ENCODE measurements at regions not wholly inside any gene's neighbourhood (a gene's known extent, or its start where the extent isn't known, plus 50 kb on each side); places are given as distances from the start of the nearest gene placed in this dataset.

DNA sequence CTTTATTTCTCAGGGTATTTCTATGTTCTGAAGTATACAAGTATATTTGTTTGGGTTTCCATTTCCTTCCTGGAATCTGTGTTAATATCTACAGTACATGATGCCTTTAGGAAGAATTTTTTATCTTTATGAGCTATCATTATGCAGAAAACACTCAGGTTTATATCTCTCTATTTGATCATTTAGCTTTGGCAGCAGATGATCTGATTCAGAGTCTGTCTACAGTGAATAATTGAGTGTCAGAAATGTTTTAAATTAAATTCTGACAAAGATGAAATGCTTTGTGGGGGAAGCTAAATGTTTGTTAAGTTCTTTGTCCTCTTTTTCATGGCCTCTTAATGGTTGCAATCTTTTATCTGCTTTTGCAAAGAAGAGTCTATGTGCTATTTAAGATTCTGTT, 2141.0 kb upstream of the ACO1 start:
- TF ChIP-seq, protein P1, sequence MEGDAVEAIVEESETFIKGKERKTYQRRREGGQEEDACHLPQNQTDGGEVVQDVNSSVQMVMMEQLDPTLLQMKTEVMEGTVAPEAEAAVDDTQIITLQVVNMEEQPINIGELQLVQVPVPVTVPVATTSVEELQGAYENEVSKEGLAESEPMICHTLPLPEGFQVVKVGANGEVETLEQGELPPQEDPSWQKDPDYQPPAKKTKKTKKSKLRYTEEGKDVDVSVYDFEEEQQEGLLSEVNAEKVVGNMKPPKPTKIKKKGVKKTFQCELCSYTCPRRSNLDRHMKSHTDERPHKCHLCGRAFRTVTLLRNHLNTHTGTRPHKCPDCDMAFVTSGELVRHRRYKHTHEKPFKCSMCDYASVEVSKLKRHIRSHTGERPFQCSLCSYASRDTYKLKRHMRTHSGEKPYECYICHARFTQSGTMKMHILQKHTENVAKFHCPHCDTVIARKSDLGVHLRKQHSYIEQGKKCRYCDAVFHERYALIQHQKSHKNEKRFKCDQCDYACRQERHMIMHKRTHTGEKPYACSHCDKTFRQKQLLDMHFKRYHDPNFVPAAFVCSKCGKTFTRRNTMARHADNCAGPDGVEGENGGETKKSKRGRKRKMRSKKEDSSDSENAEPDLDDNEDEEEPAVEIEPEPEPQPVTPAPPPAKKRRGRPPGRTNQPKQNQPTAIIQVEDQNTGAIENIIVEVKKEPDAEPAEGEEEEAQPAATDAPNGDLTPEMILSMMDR (IDR thresholded peaks at IDR 0.05): no peak
- TF ChIP-seq EZH2phosphoT487 (IDR thresholded peaks at IDR 0.05): no peak
- Mint-ChIP-seq H3K9me3 (no peaks in the 10 kb centered on the region), H3K27me3 (ENCODE audit: insufficient read depth, low read depth) (no peaks in the 10 kb centered on the region), H3K4me1 (no peaks in the 10 kb centered on the region), H3K27ac (no peak overlapping the region), H3K36me3 (no peaks in the 10 kb centered on the region), H3K4me3 (no peak overlapping the region)
- Histone ChIP-seq H3K27ac (no peak overlapping the region), H3K9me3 (ENCODE audit: low read depth) (no peaks in the 10 kb centered on the region), H3K4me3 (no peak overlapping the region), H3K27me3 (no peaks in the 10 kb centered on the region), H3K36me3 (no peaks in the 10 kb centered on the region), H3K9ac (no peak overlapping the region), H3F3A (ENCODE audit: low read depth) (no peaks in the 10 kb centered on the region), H2AFZ (replicated peaks) (no peak overlapping the region), H4K20me1 (ENCODE audit: low read depth) (no peaks in the 10 kb centered on the region), H3K4me1 (no peaks in the 10 kb centered on the region), H3K4me2 (no peak overlapping the region), H3K79me2 (ENCODE audit: low read depth) (no peaks in the 10 kb centered on the region)
- DNase-seq (ENCODE audit: low spot score): no peak

DNA sequence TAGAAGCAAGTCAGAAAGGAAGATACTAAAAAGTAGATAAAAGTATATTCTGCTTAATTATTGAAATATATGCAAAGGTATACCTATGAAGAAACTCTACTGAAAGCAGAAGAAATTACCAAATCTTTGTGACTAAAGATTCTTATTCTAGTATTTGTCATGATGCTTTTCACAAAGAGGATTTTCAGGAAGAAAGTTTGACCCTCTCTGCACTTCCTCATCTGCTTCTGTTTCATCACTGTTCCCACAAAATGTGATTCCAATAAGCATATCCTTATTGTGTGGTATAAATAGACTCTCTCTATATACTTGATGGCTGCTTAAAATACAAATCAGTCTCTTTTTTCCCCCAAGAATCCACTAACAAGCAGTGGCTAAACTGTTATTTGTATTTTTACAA, 2139.6 kb upstream of the ACO1 start:
- Mint-ChIP-seq H3K9me3 (no peaks in the 10 kb centered on the region), H3K27me3 (ENCODE audit: insufficient read depth, low read depth) (no peaks in the 10 kb centered on the region), H3K4me1 (no peaks in the 10 kb centered on the region), H3K4me3 (no peak overlapping the region), H3K36me3 (no peaks in the 10 kb centered on the region), H3K27ac (no peak overlapping the region)
- no peaks in the 10 kb centered on the region for H3K4me1 ChIP-seq
- H3K36me3 ChIP-seq: no peaks in the 10 kb centered on the region
- no peak overlapping the region for H2AFZ ChIP-seq (replicated peaks)
- DNase-seq (ENCODE audit: low spot score): no peak
- no peak overlapping the region for H3K27ac ChIP-seq
- no peak overlapping the region for H3K9ac ChIP-seq
- no peak overlapping the region for H3K4me2 ChIP-seq
- no peak overlapping the region for H3K4me3 ChIP-seq
- no peaks in the 10 kb centered on the region for H3K79me2 ChIP-seq (ENCODE audit: low read depth)
- no peaks in the 10 kb centered on the region for H3F3A ChIP-seq (ENCODE audit: low read depth)
- no peaks in the 10 kb centered on the region for H3K27me3 ChIP-seq
- H4K20me1 ChIP-seq (ENCODE audit: low read depth): no peaks in the 10 kb centered on the region
- no peaks in the 10 kb centered on the region for H3K9me3 ChIP-seq (ENCODE audit: low read depth)
- TF ChIP-seq EZH2phosphoT487 (IDR thresholded peaks at IDR 0.05): no peak
- TF ChIP-seq, protein P1 (IDR thresholded peaks at IDR 0.05): no peak
- TF ChIP-seq EZH2 (IDR thresholded peaks at IDR 0.05): no peak

DNA sequence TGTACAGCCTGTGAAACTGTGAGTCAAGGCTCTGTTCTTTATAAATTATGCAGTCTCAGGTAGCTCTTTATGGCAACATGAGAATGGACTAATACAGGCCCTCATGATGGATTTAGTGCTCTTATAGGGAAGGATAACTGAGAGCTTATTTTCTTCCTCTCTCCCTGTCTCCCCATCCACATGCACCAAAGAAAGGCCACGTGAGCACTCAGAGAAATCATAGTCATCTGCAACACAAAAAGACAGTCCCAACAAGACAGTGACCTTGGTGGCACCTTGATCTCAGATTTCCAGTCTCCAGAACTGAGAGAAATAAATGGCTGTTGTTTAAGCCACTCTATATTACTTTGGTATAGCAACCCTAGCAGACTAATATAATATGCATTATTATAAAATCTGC, 2133.6 kb upstream of the ACO1 start:
- H3K9me3 ChIP-seq (ENCODE audit: low read depth): no peaks in the 10 kb centered on the region
- no peak overlapping the region for H3K4me2 ChIP-seq
- H3K4me3 ChIP-seq: no peak overlapping the region
- H3K27ac Mint-ChIP-seq: no peak overlapping the region
- H4K20me1 ChIP-seq (ENCODE audit: low read depth): no peaks in the 10 kb centered on the region
- H3K4me1 Mint-ChIP-seq: no peaks in the 10 kb centered on the region
- no peak overlapping the region for H2AFZ ChIP-seq (replicated peaks)
- H3K27me3 Mint-ChIP-seq (ENCODE audit: insufficient read depth, low read depth): no peaks in the 10 kb centered on the region
- H3K36me3 ChIP-seq: no peaks in the 10 kb centered on the region
- H3K4me3 Mint-ChIP-seq: no peak overlapping the region
- TF ChIP-seq, protein P1 (IDR thresholded peaks at IDR 0.05): no peak
- TF ChIP-seq EZH2phosphoT487 (IDR thresholded peaks at IDR 0.05): no peak
- no peak for TF ChIP-seq EZH2 (IDR thresholded peaks at IDR 0.05)
- H3K36me3 Mint-ChIP-seq: no peaks in the 10 kb centered on the region
- H3K79me2 ChIP-seq (ENCODE audit: low read depth): no peaks in the 10 kb centered on the region
- no peak for DNase-seq (ENCODE audit: low spot score)
- H3K27me3 ChIP-seq: no peaks in the 10 kb centered on the region
- no peaks in the 10 kb centered on the region for H3F3A ChIP-seq (ENCODE audit: low read depth)
- H3K9me3 Mint-ChIP-seq: no peaks in the 10 kb centered on the region
- H3K4me1 ChIP-seq: no peaks in the 10 kb centered on the region
- H3K27ac ChIP-seq: no peak overlapping the region
- no peak overlapping the region for H3K9ac ChIP-seq

DNA sequence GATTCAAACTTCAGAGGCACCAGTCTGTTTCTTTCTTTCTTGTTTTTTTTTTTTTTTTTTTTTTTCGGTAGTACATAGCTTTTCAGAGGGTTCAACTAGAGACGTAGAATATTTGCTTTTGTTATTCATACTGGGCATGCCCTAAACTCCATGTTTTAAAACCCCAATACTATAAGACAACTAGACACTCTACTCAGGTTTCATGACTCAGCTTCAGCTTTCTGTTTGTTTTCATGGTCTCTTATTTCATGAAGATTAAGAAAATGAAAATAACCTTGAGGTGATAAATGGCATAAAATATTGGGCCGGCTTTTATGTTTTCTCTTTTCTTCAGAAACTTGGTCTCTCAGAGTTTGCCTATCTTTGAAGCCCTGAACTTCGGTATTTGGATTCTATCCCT, 2126.3 kb upstream of the ACO1 start:
- H3K36me3 Mint-ChIP-seq: no peaks in the 10 kb centered on the region
- DNase-seq (ENCODE audit: low spot score): no peak
- no peak overlapping the region for H3K9ac ChIP-seq
- no peak overlapping the region for H3K27ac Mint-ChIP-seq
- TF ChIP-seq EZH2 (IDR thresholded peaks at IDR 0.05) (no peak), EZH2phosphoT487 (IDR thresholded peaks at IDR 0.05) (no peak)
- TF ChIP-seq, protein P1 (IDR thresholded peaks at IDR 0.05): no peak
- no peaks in the 10 kb centered on the region for H3K9me3 ChIP-seq (ENCODE audit: low read depth)
- H2AFZ ChIP-seq (replicated peaks): peak overlapping the region; percentile 42
- no peaks in the 10 kb centered on the region for H3K36me3 ChIP-seq
- H3K27ac ChIP-seq: no peak overlapping the region
- no peaks in the 10 kb centered on the region for H3K4me1 Mint-ChIP-seq
- no peaks in the 10 kb centered on the region for H3K27me3 Mint-ChIP-seq (ENCODE audit: insufficient read depth, low read depth)
- H3K4me1 ChIP-seq: no peaks in the 10 kb centered on the region
- H3K4me3 ChIP-seq: no peak overlapping the region
- H4K20me1 ChIP-seq (ENCODE audit: low read depth): no peaks in the 10 kb centered on the region
- peaks cover 7% of the 10 kb centered on the region for H3K9me3 Mint-ChIP-seq
- H3F3A ChIP-seq (ENCODE audit: low read depth): no peaks in the 10 kb centered on the region
- no peaks in the 10 kb centered on the region for H3K27me3 ChIP-seq
- no peak overlapping the region for H3K4me2 ChIP-seq
- no peaks in the 10 kb centered on the region for H3K79me2 ChIP-seq (ENCODE audit: low read depth)
- no peak overlapping the region for H3K4me3 Mint-ChIP-seq

Data from neural progenitor cell (in vitro differentiated cells).